ENCODE measurements at regions not wholly inside any gene's neighbourhood (a gene's known extent, or its start where the extent isn't known, plus 50 kb on each side); places are given as distances from the start of the nearest gene placed in this dataset.

DNA sequence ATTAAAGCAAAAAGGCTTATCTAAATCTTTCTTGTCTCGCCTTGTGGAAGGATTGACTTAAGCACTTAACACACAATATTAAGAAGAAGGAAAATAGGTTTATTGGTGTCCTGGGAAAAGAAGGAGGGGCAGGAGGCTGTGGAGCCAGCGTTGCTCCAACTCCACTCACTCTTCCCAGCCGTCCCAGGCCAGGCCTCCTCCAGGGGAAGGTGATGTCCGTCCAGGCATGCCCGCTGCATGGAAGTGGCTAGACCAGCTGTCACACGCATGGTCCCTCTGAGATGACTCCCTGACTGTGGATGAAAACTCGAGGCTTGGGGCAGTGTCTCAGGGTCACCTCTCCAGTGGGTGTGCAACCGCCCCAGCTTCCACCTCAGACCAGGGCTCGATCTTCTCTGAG is 281.1 kb downstream of the GALR1 start:
- H3K9ac ChIP-seq (ENCODE audit: low read depth in 1 of 2, low read length in 2 of 2) = no peak overlapping the region
- no peaks in the 10 kb centered on the region for H3K36me3 ChIP-seq (ENCODE audit: control insufficient read depth in 1 of 2, insufficient read depth in 2 of 2, low read length in 2 of 2)
- no peaks in the 10 kb centered on the region for H3K27me3 ChIP-seq (ENCODE audit: control insufficient read depth in 1 of 2, insufficient read depth in 2 of 2, low read length in 2 of 2)
- peaks cover 5 to 11% of the 10 kb centered on the region in 2 donors for H3K9me3 ChIP-seq (ENCODE audit: control insufficient read depth in 1 of 2, low read length in 2 of 2)
- H3K4me3 ChIP-seq (ENCODE audit: low read depth in 1 of 2, low read length in 2 of 2) = no peak overlapping the region
- H3K27ac ChIP-seq (ENCODE audit: low read depth, low read length) = no peak overlapping the region
- no peaks in the 10 kb centered on the region for H3K4me1 ChIP-seq (ENCODE audit: control insufficient read depth in 1 of 2, insufficient read depth in 2 of 2, low read length in 2 of 2)

DNA sequence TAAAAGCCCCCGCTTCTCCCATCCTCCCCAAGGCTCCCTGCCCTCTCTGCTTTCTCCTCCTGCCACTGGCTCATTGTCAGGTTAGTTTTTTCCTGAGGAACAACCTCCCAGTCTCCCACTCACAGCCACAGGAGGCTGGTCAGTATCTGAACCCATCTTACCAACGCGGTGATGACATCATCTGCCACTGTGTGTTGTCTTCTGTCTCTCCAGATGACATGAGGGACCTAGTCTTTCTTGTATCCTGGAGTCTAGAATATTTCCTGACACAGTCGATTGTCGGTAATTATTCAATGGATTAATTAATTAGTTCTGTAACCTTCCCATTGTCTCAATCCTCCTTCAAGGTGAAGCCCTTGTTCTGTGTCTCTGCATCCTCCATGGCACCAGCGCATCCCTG is 290.2 kb downstream of the GALR1 start:
- Histone ChIP-seq H3K9me3 (ENCODE audit: control insufficient read depth in 1 of 2, low read length in 2 of 2) (no peaks in the 10 kb centered on the region), H3K4me3 (ENCODE audit: low read depth in 1 of 2, low read length in 2 of 2) (no peak overlapping the region), H3K4me1 (ENCODE audit: control insufficient read depth in 1 of 2, insufficient read depth in 2 of 2, low read length in 2 of 2) (no peaks in the 10 kb centered on the region), H3K27ac (ENCODE audit: low read depth, low read length) (no peak overlapping the region), H3K9ac (ENCODE audit: low read depth in 1 of 2, low read length in 2 of 2) (no peak overlapping the region), H3K27me3 (ENCODE audit: control insufficient read depth in 1 of 2, insufficient read depth in 2 of 2, low read length in 2 of 2) (no peaks in the 10 kb centered on the region), H3K36me3 (ENCODE audit: control insufficient read depth in 1 of 2, insufficient read depth in 2 of 2, low read length in 2 of 2) (no peaks in the 10 kb centered on the region)

DNA sequence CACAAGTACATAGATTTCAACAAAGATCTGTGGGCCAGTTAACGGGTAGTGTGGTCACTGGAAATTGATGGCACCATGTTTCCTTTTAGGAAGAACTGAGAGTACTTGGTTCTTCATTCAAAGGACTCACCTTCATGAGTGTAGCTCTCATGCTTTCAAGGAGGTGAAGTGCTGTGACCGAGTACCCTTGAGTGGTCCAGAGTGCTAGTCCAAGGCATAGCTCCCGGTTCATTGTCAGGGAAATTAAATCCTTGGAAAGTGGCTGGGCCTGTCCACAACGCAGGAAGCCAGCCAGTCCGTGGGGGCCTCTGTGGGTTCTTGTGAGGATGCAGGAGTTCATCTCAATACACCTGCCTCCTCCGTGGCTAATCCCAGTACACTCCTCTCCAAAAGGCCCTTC is 295.1 kb downstream of the GALR1 start:
- H3K4me1 ChIP-seq (ENCODE audit: control insufficient read depth in 1 of 2, insufficient read depth in 2 of 2, low read length in 2 of 2) = no peaks in the 10 kb centered on the region

GRCh38 chr18:77547757-77548156 is 298.1 kb downstream of the GALR1 start:
- no peak overlapping the region for H3K27ac ChIP-seq (ENCODE audit: low read depth, low read length)
- H3K27me3 ChIP-seq (ENCODE audit: control insufficient read depth in 1 of 2, insufficient read depth in 2 of 2, low read length in 2 of 2) = no peaks in the 10 kb centered on the region
- H3K9ac ChIP-seq (ENCODE audit: low read depth in 1 of 2, low read length in 2 of 2) = no peak overlapping the region

More for the DNA sequence above, 295.1 kb downstream of the GALR1 start:
- H3K4me3 ChIP-seq (ENCODE audit: low read depth in 1 of 2, low read length in 2 of 2) = no peak overlapping the region
- no peak overlapping the region for H3K27ac ChIP-seq (ENCODE audit: low read depth, low read length)
- H3K36me3 ChIP-seq (ENCODE audit: control insufficient read depth in 1 of 2, insufficient read depth in 2 of 2, low read length in 2 of 2) = no peaks in the 10 kb centered on the region
- no peaks in the 10 kb centered on the region for H3K9me3 ChIP-seq (ENCODE audit: control insufficient read depth in 1 of 2, low read length in 2 of 2)
- no peak overlapping the region for H3K9ac ChIP-seq (ENCODE audit: low read depth in 1 of 2, low read length in 2 of 2)
- no peaks in the 10 kb centered on the region for H3K27me3 ChIP-seq (ENCODE audit: control insufficient read depth in 1 of 2, insufficient read depth in 2 of 2, low read length in 2 of 2)

DNA sequence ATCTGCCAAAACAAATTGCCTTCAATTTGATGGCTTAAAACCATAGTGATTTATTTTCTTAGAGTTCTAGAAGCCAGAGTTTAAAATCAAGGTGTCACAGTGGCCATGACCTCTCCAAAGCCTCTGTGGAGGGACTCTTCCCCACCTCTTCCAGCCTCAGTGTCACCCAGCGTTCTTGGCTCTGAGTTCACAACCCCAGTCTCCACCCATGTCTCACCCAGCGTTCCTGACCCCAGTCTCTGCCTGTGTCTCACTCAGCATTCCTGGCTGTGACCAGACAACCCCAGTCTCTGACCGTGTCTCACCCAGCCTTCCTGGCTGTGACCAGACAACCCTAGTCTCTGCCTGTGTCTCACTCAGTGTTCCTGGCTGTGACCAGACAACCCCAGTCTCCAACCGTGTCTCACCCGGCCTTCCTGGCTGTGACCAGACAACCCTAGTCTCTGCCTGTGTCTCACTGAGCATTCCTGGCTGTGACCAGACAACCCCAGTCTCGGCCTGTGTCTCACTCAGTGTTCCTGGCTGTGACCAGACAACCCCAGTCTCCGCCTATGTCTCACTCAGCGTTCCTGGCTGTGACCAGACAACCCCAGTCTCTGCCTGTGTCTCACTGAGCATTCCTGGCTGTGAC is 299.3 kb downstream of the GALR1 start:
- H3K9me3 ChIP-seq (ENCODE audit: control insufficient read depth in 1 of 2, low read length in 2 of 2) = no peaks in the 10 kb centered on the region
- H3K4me3 ChIP-seq (ENCODE audit: low read depth in 1 of 2, low read length in 2 of 2) = no peak overlapping the region
- H3K4me1 ChIP-seq (ENCODE audit: control insufficient read depth in 1 of 2, insufficient read depth in 2 of 2, low read length in 2 of 2) = no peaks in the 10 kb centered on the region
- no peak overlapping the region for H3K27ac ChIP-seq (ENCODE audit: low read depth, low read length)
- no peak overlapping the region for H3K9ac ChIP-seq (ENCODE audit: low read depth in 1 of 2, low read length in 2 of 2)
- no peaks in the 10 kb centered on the region for H3K36me3 ChIP-seq (ENCODE audit: control insufficient read depth in 1 of 2, insufficient read depth in 2 of 2, low read length in 2 of 2)
- no peaks in the 10 kb centered on the region for H3K27me3 ChIP-seq (ENCODE audit: control insufficient read depth in 1 of 2, insufficient read depth in 2 of 2, low read length in 2 of 2)

More at GRCh38 chr18:77547757-77548156, 298.1 kb downstream of the GALR1 start:
- H3K36me3 ChIP-seq (ENCODE audit: control insufficient read depth in 1 of 2, insufficient read depth in 2 of 2, low read length in 2 of 2) = no peaks in the 10 kb centered on the region
- no peaks in the 10 kb centered on the region for H3K9me3 ChIP-seq (ENCODE audit: control insufficient read depth in 1 of 2, low read length in 2 of 2)
- H3K4me1 ChIP-seq (ENCODE audit: control insufficient read depth in 1 of 2, insufficient read depth in 2 of 2, low read length in 2 of 2) = no peaks in the 10 kb centered on the region
- no peak overlapping the region for H3K4me3 ChIP-seq (ENCODE audit: low read depth in 1 of 2, low read length in 2 of 2)

DNA sequence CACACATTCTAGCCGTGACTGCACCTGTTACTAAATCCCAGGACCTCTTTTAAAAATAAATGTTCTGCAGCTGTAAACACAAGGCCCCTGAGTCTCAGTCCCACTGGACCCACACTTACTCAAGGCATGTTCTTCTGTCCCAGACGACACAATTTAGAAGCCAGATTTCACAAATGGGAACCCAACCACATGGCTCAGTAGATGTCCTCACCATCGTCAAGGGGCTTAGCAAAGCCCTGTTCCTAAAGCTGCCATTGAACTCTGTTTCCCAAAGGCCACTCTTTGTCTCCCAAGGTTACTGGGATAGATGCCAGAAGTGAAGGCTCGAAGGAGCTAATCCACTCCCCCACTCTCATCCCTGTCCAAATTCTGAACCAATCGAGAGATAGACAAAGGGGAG is 301.0 kb downstream of the GALR1 start:
- Histone ChIP-seq H3K27ac (ENCODE audit: low read depth, low read length) (no peak overlapping the region), H3K4me1 (ENCODE audit: control insufficient read depth in 1 of 2, insufficient read depth in 2 of 2, low read length in 2 of 2) (no peaks in the 10 kb centered on the region), H3K9ac (ENCODE audit: low read depth in 1 of 2, low read length in 2 of 2) (no peak overlapping the region), H3K4me3 (ENCODE audit: low read depth in 1 of 2, low read length in 2 of 2) (no peak overlapping the region), H3K27me3 (ENCODE audit: control insufficient read depth in 1 of 2, insufficient read depth in 2 of 2, low read length in 2 of 2) (no peaks in the 10 kb centered on the region), H3K9me3 (ENCODE audit: control insufficient read depth in 1 of 2, low read length in 2 of 2) (no peaks in the 10 kb centered on the region), H3K36me3 (ENCODE audit: control insufficient read depth in 1 of 2, insufficient read depth in 2 of 2, low read length in 2 of 2) (no peaks in the 10 kb centered on the region)

DNA sequence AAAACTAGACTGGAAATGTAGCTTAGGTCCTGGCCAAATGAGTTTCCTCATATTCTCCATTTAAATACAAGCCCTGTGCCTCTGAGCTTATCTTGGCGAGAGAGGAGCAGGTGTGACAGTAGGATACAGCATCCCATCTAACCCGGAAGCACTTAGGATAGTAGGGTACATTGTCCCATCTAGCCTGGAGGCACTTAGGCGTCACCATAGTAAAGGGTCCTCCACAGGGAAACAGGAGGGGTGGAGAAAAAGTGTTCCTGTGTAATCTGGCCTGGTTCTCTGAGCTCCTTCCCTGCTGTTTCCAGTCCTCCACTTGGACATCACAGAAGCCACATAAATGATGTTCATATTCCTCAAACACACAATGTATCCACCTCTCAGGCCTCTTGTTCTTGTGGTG is 301.4 kb downstream of the GALR1 start:
- Histone ChIP-seq H3K27me3 (ENCODE audit: control insufficient read depth in 1 of 2, insufficient read depth in 2 of 2, low read length in 2 of 2) (no peaks in the 10 kb centered on the region), H3K4me1 (ENCODE audit: control insufficient read depth in 1 of 2, insufficient read depth in 2 of 2, low read length in 2 of 2) (no peaks in the 10 kb centered on the region), H3K36me3 (ENCODE audit: control insufficient read depth in 1 of 2, insufficient read depth in 2 of 2, low read length in 2 of 2) (no peaks in the 10 kb centered on the region), H3K4me3 (ENCODE audit: low read depth in 1 of 2, low read length in 2 of 2) (no peak overlapping the region), H3K9me3 (ENCODE audit: control insufficient read depth in 1 of 2, low read length in 2 of 2) (no peaks in the 10 kb centered on the region), H3K9ac (ENCODE audit: low read depth in 1 of 2, low read length in 2 of 2) (no peak overlapping the region), H3K27ac (ENCODE audit: low read depth, low read length) (no peak overlapping the region)

DNA sequence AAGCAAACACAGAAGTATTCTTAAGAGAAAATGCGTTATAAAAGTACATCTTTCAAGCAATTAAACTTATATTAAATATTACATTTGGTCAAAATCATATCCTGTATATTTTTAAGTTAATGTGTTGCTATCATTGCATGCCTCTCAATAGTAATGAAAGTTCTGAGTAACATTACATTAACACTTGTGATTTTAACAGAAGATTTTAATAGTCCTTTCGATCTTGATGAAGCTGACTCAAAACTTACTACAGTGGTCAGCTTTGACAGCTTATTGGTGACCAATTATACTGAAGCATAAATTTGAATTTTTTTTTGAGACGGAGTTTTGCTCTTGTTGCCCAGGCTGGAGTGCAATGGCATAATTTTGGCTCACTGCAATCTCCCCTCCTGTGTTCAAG is 303.3 kb downstream of the GALR1 start:
- no peak overlapping the region for H3K27ac ChIP-seq (ENCODE audit: low read depth, low read length)
- H3K9me3 ChIP-seq (ENCODE audit: control insufficient read depth in 1 of 2, low read length in 2 of 2) = no peaks in the 10 kb centered on the region
- no peaks in the 10 kb centered on the region for H3K4me1 ChIP-seq (ENCODE audit: control insufficient read depth in 1 of 2, insufficient read depth in 2 of 2, low read length in 2 of 2)
- no peak overlapping the region for H3K4me3 ChIP-seq (ENCODE audit: low read depth in 1 of 2, low read length in 2 of 2)
- no peaks in the 10 kb centered on the region for H3K27me3 ChIP-seq (ENCODE audit: control insufficient read depth in 1 of 2, insufficient read depth in 2 of 2, low read length in 2 of 2)
- no peaks in the 10 kb centered on the region for H3K36me3 ChIP-seq (ENCODE audit: control insufficient read depth in 1 of 2, insufficient read depth in 2 of 2, low read length in 2 of 2)
- no peak overlapping the region for H3K9ac ChIP-seq (ENCODE audit: low read depth in 1 of 2, low read length in 2 of 2)

- H3K36me3 ChIP-seq (ENCODE audit: control insufficient read depth in 1 of 2, insufficient read depth in 2 of 2, low read length in 2 of 2) = no peaks in the 10 kb centered on the region
- H3K27me3 ChIP-seq (ENCODE audit: control insufficient read depth in 1 of 2, insufficient read depth in 2 of 2, low read length in 2 of 2) = no peaks in the 10 kb centered on the region
- H3K4me1 ChIP-seq (ENCODE audit: control insufficient read depth in 1 of 2, insufficient read depth in 2 of 2, low read length in 2 of 2) = no peaks in the 10 kb centered on the region
- H3K9ac ChIP-seq (ENCODE audit: low read depth in 1 of 2, low read length in 2 of 2) = no peak overlapping the region
- H3K9me3 ChIP-seq (ENCODE audit: control insufficient read depth in 1 of 2, low read length in 2 of 2) = no peaks in the 10 kb centered on the region
- H3K4me3 ChIP-seq (ENCODE audit: low read depth in 1 of 2, low read length in 2 of 2) = no peak overlapping the region
- no peak overlapping the region for H3K27ac ChIP-seq (ENCODE audit: low read depth, low read length)
Measured at GRCh38 chr18:77554061-77554460, 304.4 kb downstream of the GALR1 start.

GRCh38 chr18:77557046-77557587 is 307.5 kb downstream of the GALR1 start:
- H3K4me1 ChIP-seq (ENCODE audit: control insufficient read depth in 1 of 2, insufficient read depth in 2 of 2, low read length in 2 of 2) = no peaks in the 10 kb centered on the region
- no peaks in the 10 kb centered on the region for H3K9me3 ChIP-seq (ENCODE audit: control insufficient read depth in 1 of 2, low read length in 2 of 2)
- no peak overlapping the region for H3K27ac ChIP-seq (ENCODE audit: low read depth, low read length)
- no peaks in the 10 kb centered on the region for H3K36me3 ChIP-seq (ENCODE audit: control insufficient read depth in 1 of 2, insufficient read depth in 2 of 2, low read length in 2 of 2)
- H3K9ac ChIP-seq (ENCODE audit: low read depth in 1 of 2, low read length in 2 of 2) = no peak overlapping the region
- no peaks in the 10 kb centered on the region for H3K27me3 ChIP-seq (ENCODE audit: control insufficient read depth in 1 of 2, insufficient read depth in 2 of 2, low read length in 2 of 2)
- no peak overlapping the region for H3K4me3 ChIP-seq (ENCODE audit: low read depth in 1 of 2, low read length in 2 of 2)

All from duodenal mucosa (tissue), 2 donors.